CD4-positive, alpha-beta T cell (primary cell): ENCODE measurements at regions not wholly inside any gene's neighbourhood (a gene's known extent, or its start where the extent isn't known, plus 50 kb on each side); places are given as distances from the start of the nearest gene placed in this dataset.

Source experiments
- ATAC-seq: fragments of 200-7000 bp; cut with Tn5 transposase; one replicate; pipeline ENCODE4 v1.10.0; 2022; ENCODE audit warnings: mild to moderate bottlenecking; ENCODE audit not compliant: poor library complexity
- CTCF ChIA-PET: fragments of 350-600 bp; sonication (Branson Sonifier 250); formaldehyde crosslinking; loops from one replicate; lab custom pipeline; 2021; ENCODE audit warnings: antibody characterized with exemption, inconsistent platforms; lab: Charles Lee
- POLR2A ChIA-PET: fragments of 350-600 bp; sonication (Branson Sonifier 250); formaldehyde crosslinking; loops from one replicate; lab custom pipeline; 2021; ENCODE audit warnings: antibody characterized with exemption, inconsistent platforms; lab: Charles Lee
- DNase-seq, 14 experiments: peaks; one replicate each; pipeline ENCODE4 v3.0.0-alpha.2; 2013 to 2020; ENCODE audit warnings: mixed read lengths in 2 of 14
- H3K27ac ChIP-seq, 2 donors: one replicate each; pipeline versions ENCODE4 v1.5.1 to v1.7.0; 2013; ENCODE audit warnings: low read length in 2 of 2, low read depth in 1 of 2, mild to moderate bottlenecking in 1 of 2
- H3K27me3 ChIP-seq, 2 experiments: 1 replicate in 1 of 2; 2 replicates in 1 of 2; pipeline versions ENCODE4 v1.6.1 to v1.7.0; 2013; ENCODE audit warnings: low read length in 2 of 2, control low read depth in 1 of 2, mild to moderate bottlenecking in 1 of 2, moderate library complexity in 1 of 2; ENCODE audit not compliant: insufficient read depth in 2 of 2, control insufficient read depth in 1 of 2
- H3K36me3 ChIP-seq: one replicate; pipeline ENCODE4 v1.6.1; 2013; ENCODE audit warnings: low read length, control low read depth; ENCODE audit not compliant: insufficient read depth
- H3K4me1 ChIP-seq: one replicate; pipeline ENCODE4 v1.6.1; 2013; ENCODE audit warnings: low read length, control low read depth; ENCODE audit not compliant: insufficient read depth
- H3K4me3 ChIP-seq: one replicate; pipeline ENCODE4 v1.5.1; 2013; ENCODE audit warnings: mild to moderate bottlenecking, low read length, moderate library complexity
- H3K9me3 ChIP-seq, 2 experiments: 1 replicate in 1 of 2; 2 replicates in 1 of 2; pipeline versions ENCODE4 v1.6.1 to v1.7.0; 2013; ENCODE audit warnings: low read length in 2 of 2, mild to moderate bottlenecking in 2 of 2, control low read depth in 1 of 2, moderate library complexity in 1 of 2; ENCODE audit not compliant: control insufficient read depth in 1 of 2, insufficient read depth in 1 of 2
- H3K27ac Mint-ChIP-seq: one replicate; pipeline ENCODE4 v1.8.0; 2020; ENCODE audit warnings: mixed read lengths
- H3K27me3 Mint-ChIP-seq: one replicate; pipeline ENCODE4 v1.8.0; 2021; ENCODE audit warnings: mixed read lengths
- H3K36me3 Mint-ChIP-seq: one replicate; pipeline ENCODE4 v1.8.0; 2021; ENCODE audit warnings: low read depth, mixed read lengths
- H3K4me1 Mint-ChIP-seq: one replicate; pipeline ENCODE4 v1.8.0; 2021; ENCODE audit warnings: low read depth, mixed read lengths
- H3K4me3 Mint-ChIP-seq: one replicate; pipeline ENCODE4 v1.8.0; 2020; ENCODE audit warnings: mild to moderate bottlenecking, mixed read lengths
- H3K9me3 Mint-ChIP-seq: one replicate; pipeline ENCODE4 v1.8.0; 2020; ENCODE audit warnings: mixed read lengths
- intact Hi-C, 2 experiments: fragments of 100-400 bp; cut with DNase I in 1 of 2; cut with micrococcal nuclease in 1 of 2; formaldehyde crosslinking; loops; one replicate each; pipeline versions ENCODE4 v1.15.1 to v1.9.0; 2023 to 2025; cut with DNase I, micrococcal nuclease
- TF ChIP-seq, protein P1 (sequence below): fragments of 200-600 bp; IDR thresholded peaks from one replicate; pipeline ENCODE4 v1.8.0; 2022; ENCODE audit warnings: antibody characterized with exemption, mild to moderate bottlenecking

DNA sequence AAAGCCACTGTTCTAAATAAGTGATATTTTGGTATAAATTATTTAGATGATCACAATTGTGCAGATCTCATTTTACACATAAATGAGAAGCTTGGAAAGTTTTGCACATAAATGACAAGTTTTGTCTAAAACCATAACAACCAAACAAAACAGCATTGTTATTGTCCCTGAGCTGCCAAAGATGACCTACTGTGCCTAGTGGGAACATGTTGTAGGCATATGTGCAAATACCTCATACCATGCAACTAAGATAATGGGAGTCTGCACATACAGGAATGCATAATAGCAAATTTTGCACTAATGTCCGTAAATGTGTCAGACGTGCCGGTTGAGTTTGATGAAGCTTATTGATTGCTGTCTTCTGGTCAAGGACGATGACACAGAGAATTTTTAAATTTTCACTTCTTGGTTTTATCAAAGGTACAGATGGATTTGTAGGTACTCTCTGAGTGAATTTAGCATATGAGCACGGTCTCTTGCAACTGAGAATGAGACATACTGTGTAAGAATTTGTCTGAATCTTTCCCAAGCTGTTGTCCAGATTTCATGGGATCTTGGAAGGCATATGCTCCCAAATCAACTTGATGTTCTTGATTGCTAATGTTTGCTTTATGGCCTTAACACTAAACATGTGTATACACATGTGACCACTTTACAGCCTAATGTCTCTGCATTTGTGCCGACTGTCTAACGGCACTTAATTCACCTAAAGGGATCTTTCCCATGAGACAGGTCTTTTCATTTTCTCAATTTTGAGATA is 1133.5 kb downstream of the FAT4 start:
- ChIA-PET CTCF (no interaction called here), POLR2A (no interaction called here)
- TF ChIP-seq, protein P1, sequence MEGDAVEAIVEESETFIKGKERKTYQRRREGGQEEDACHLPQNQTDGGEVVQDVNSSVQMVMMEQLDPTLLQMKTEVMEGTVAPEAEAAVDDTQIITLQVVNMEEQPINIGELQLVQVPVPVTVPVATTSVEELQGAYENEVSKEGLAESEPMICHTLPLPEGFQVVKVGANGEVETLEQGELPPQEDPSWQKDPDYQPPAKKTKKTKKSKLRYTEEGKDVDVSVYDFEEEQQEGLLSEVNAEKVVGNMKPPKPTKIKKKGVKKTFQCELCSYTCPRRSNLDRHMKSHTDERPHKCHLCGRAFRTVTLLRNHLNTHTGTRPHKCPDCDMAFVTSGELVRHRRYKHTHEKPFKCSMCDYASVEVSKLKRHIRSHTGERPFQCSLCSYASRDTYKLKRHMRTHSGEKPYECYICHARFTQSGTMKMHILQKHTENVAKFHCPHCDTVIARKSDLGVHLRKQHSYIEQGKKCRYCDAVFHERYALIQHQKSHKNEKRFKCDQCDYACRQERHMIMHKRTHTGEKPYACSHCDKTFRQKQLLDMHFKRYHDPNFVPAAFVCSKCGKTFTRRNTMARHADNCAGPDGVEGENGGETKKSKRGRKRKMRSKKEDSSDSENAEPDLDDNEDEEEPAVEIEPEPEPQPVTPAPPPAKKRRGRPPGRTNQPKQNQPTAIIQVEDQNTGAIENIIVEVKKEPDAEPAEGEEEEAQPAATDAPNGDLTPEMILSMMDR = no peak
- Mint-ChIP-seq H3K4me3 (no peak overlapping the region), H3K27me3 (no peaks in the 10 kb centered on the region), H3K9me3 (peaks cover 12% of the 10 kb centered on the region), H3K27ac (no peak overlapping the region), H3K4me1 (no peaks in the 10 kb centered on the region), H3K36me3 (no peaks in the 10 kb centered on the region)
- Histone ChIP-seq H3K27ac (no peak overlapping the region), H3K27me3 (no peaks in the 10 kb centered on the region), H3K9me3 (no peaks in the 10 kb centered on the region), H3K4me1 (no peaks in the 10 kb centered on the region), H3K36me3 (no peaks in the 10 kb centered on the region), H3K4me3 (no peak overlapping the region)
- intact Hi-C loops = no loop called here
- ATAC-seq (no peak), DNase-seq (no peak)

DNA sequence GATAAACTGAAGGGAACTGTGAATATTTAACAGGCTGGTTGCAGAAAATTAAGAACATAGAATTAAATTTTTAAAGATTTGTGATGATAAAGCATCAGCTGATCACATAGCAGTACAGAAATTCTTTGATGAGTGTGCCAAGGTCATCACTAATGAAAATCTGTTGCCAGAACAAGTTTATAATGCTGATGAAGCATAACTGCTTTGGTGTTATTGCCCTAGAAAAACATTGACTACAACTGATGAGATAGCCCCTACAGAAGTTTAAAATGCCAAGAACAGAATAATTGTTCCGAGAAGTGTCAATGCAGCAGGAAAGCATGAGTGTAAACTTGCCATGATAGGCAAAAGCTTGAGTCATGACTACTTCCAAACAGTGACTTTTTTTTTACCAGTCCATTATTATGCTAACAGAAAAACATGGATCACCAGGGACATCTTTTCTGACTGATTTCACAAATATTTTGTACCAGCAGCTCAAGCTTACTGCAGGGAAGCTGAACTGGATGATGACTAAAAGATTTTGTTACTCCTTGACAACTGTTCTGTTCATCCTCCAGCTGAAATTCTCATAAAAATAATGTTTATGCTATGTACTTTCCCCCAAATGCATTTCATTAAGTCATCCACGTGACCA is 1136.6 kb downstream of the FAT4 start:
- no peak for DNase-seq
- H3K9me3 Mint-ChIP-seq = peaks cover 14% of the 10 kb centered on the region
- no peak for ATAC-seq
- ChIA-PET CTCF (no interaction called here), POLR2A (no interaction called here)
- Histone ChIP-seq H3K4me3 (no peak overlapping the region), H3K4me1 (no peaks in the 10 kb centered on the region), H3K36me3 (no peaks in the 10 kb centered on the region), H3K27me3 (no peaks in the 10 kb centered on the region), H3K9me3 (no peaks in the 10 kb centered on the region), H3K27ac (no peak overlapping the region)
- no peaks in the 10 kb centered on the region for H3K27me3 Mint-ChIP-seq
- intact Hi-C loops = no loop called here
- TF ChIP-seq, protein P1 = no peak
- H3K4me3 Mint-ChIP-seq = no peak overlapping the region
- H3K36me3 Mint-ChIP-seq = no peaks in the 10 kb centered on the region
- no peak overlapping the region for H3K27ac Mint-ChIP-seq
- no peaks in the 10 kb centered on the region for H3K4me1 Mint-ChIP-seq

DNA sequence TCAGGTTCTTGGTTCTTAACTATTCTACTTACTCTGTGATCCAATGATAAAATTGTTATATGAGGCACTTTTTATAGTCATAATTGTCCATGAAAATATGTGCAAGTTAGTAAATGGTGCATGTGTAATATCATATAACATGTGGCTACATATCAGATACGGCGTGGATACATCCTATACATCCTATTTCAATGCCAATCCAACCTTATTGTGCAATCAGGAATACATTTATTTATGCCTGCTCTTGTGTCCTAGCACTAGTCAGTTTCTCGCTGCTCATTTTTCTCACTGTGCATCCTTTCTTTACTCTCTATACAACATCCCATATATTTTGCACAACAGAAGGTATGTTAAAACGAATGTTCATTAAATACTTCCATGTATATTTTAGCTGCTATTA is 1141.1 kb downstream of the FAT4 start:
- Mint-ChIP-seq H3K4me3 (no peak overlapping the region), H3K27me3 (no peaks in the 10 kb centered on the region), H3K27ac (no peak overlapping the region), H3K36me3 (no peaks in the 10 kb centered on the region), H3K9me3 (peaks cover 12% of the 10 kb centered on the region), H3K4me1 (no peaks in the 10 kb centered on the region)
- intact Hi-C loops = no loop called here
- ChIA-PET CTCF (no interaction called here), POLR2A (no interaction called here)
- TF ChIP-seq, protein P1 = no peak
- Histone ChIP-seq H3K27ac (no peak overlapping the region), H3K4me1 (no peaks in the 10 kb centered on the region), H3K36me3 (no peaks in the 10 kb centered on the region), H3K4me3 (no peak overlapping the region), H3K27me3 (no peaks in the 10 kb centered on the region), H3K9me3 (no peaks in the 10 kb centered on the region)
- no peak for DNase-seq
- no peak for ATAC-seq
